IPS DF 4.7 (cell line): ENCODE measurements at regions not wholly inside any gene's neighbourhood (a gene's known extent, or its start where the extent isn't known, plus 50 kb on each side); places are given as distances from the start of the nearest gene placed in this dataset.
A peak's percentile ranks its signal among the peaks of the same experiment; 100 is the strongest.

Experiments used
- DNase-seq: peaks from one replicate; pipeline ENCODE4 v3.0.0-alpha.2; 2013; ENCODE audit warnings: low spot score; ENCODE audit errors: extremely low read depth

- DNase-seq, result no peak
Measured at GRCh38 chr5:116361979-116362577, 212.5 kb downstream of the SEMA6A start.

- DNase-seq, result no peak
Measured at GRCh38 chr5:116361171-116361967, 213.3 kb downstream of the SEMA6A start.

GRCh38 chr5:116360008-116360853 lies 214.4 kb downstream of the SEMA6A start:
- no peak for DNase-seq

GRCh38 chr5:116359592-116359991 lies 215.0 kb downstream of the SEMA6A start:
- no peak for DNase-seq

- DNase-seq, result no peak
Measured at GRCh38 chr5:116358911-116359418, 215.7 kb downstream of the SEMA6A start.

GRCh38 chr5:116358015-116358523 lies 216.6 kb downstream of the SEMA6A start:
- DNase-seq, result no peak

GRCh38 chr5:116355819-116356601 lies 218.6 kb downstream of the SEMA6A start:
- DNase-seq, result no peak

- DNase-seq, result no peak
Measured at GRCh38 chr5:116354699-116355098, 219.9 kb downstream of the SEMA6A start.

- no peak for DNase-seq
Measured at GRCh38 chr5:116347657-116348056, 227.0 kb downstream of the SEMA6A start.

- DNase-seq, result peak; percentile 41
Measured at GRCh38 chr5:116343961-116344360, 230.7 kb downstream of the SEMA6A start.
